ENCODE measurements at regions not wholly inside any gene's neighbourhood (a gene's known extent, or its start where the extent isn't known, plus 50 kb on each side); places are given as distances from the start of the nearest gene placed in this dataset.
"Not testable (repeated sequence)": the region's sequence is repeated elsewhere in the genome, so short reads cannot be mapped to it uniquely, and the experiment has no call there.

GRCh38 chr4:97081951-97082350, 1061.3 kb downstream of the STPG2 start:
- Histone ChIP-seq H3K4me1 (ENCODE audit: control insufficient read depth, low read depth, low read length) (no peaks in the 10 kb centered on the region), H4K8ac (ENCODE audit: low read depth, low read length) (no peak overlapping the region), H2BK120ac (ENCODE audit: low read depth, low read length) (no peak overlapping the region), H3K4me3 (ENCODE audit: low read length) (no peak overlapping the region), H3K9ac (ENCODE audit: low read length) (no peak overlapping the region), H3K79me1 (ENCODE audit: low read length) (no peaks in the 10 kb centered on the region), H2AK5ac (ENCODE audit: low read length) (no peak overlapping the region), H3K4ac (ENCODE audit: low read depth, low read length) (no peak overlapping the region), H2BK15ac (replicated peaks; ENCODE audit: low read depth) (no peak overlapping the region), H3K27me3 (ENCODE audit: insufficient read depth, low read length, poor library complexity) (no peaks in the 10 kb centered on the region), H4K5ac (ENCODE audit: low read length) (no peak overlapping the region), H3K79me2 (ENCODE audit: control insufficient read depth, insufficient read depth, low read length) (no peaks in the 10 kb centered on the region), H3K23ac (ENCODE audit: low read length) (no peak overlapping the region), H3K4me2 (ENCODE audit: low read length) (no peak overlapping the region), H2BK5ac (ENCODE audit: low read length) (no peak overlapping the region), H3K36me3 (ENCODE audit: control insufficient read depth, insufficient read depth, low read length) (no peaks in the 10 kb centered on the region), H3K27ac (ENCODE audit: low read depth, low read length) (no peak overlapping the region), H3K56ac (ENCODE audit: low read length) (no peak overlapping the region), H3K18ac (ENCODE audit: low read length) (no peak overlapping the region)
- no peak for DNase-seq

GRCh38 chr4:97097036-97097435, 1046.2 kb downstream of the STPG2 start:
- not testable (repeated sequence) for H3K27me3 ChIP-seq (ENCODE audit: insufficient read depth, low read length, poor library complexity); H2BK120ac ChIP-seq (ENCODE audit: low read depth, low read length); H3K4me1 ChIP-seq (ENCODE audit: control insufficient read depth, low read depth, low read length); H3K18ac ChIP-seq (ENCODE audit: low read length); H2AK5ac ChIP-seq (ENCODE audit: low read length); H3K23ac ChIP-seq (ENCODE audit: low read length); H2BK5ac ChIP-seq (ENCODE audit: low read length); H3K79me2 ChIP-seq (ENCODE audit: control insufficient read depth, insufficient read depth, low read length); H3K27ac ChIP-seq (ENCODE audit: low read depth, low read length); H3K79me1 ChIP-seq (ENCODE audit: low read length); H3K4me3 ChIP-seq (ENCODE audit: low read length); H4K8ac ChIP-seq (ENCODE audit: low read depth, low read length); H3K4ac ChIP-seq (ENCODE audit: low read depth, low read length); H4K5ac ChIP-seq (ENCODE audit: low read length); H3K36me3 ChIP-seq (ENCODE audit: control insufficient read depth, insufficient read depth, low read length); H2BK15ac ChIP-seq (replicated peaks; ENCODE audit: low read depth); H3K56ac ChIP-seq (ENCODE audit: low read length); H3K4me2 ChIP-seq (ENCODE audit: low read length); H3K9ac ChIP-seq (ENCODE audit: low read length)
- peak; percentile 75 for DNase-seq
- no CpG with 5 or more reads among the region's 6 CpGs for WGBS (ENCODE audit: extremely low coverage, insufficient coverage, low lambda C conversion rate)

- not testable (repeated sequence) for H3K79me1 ChIP-seq (ENCODE audit: low read length); H3K36me3 ChIP-seq (ENCODE audit: control insufficient read depth, insufficient read depth, low read length); H2AK5ac ChIP-seq (ENCODE audit: low read length); H3K4me2 ChIP-seq (ENCODE audit: low read length); H3K18ac ChIP-seq (ENCODE audit: low read length); H3K27ac ChIP-seq (ENCODE audit: low read depth, low read length); H3K4ac ChIP-seq (ENCODE audit: low read depth, low read length); H4K5ac ChIP-seq (ENCODE audit: low read length); H3K4me1 ChIP-seq (ENCODE audit: control insufficient read depth, low read depth, low read length); H3K23ac ChIP-seq (ENCODE audit: low read length); H4K8ac ChIP-seq (ENCODE audit: low read depth, low read length); H2BK5ac ChIP-seq (ENCODE audit: low read length); H3K9ac ChIP-seq (ENCODE audit: low read length); H2BK120ac ChIP-seq (ENCODE audit: low read depth, low read length); DNase-seq; H3K27me3 ChIP-seq (ENCODE audit: insufficient read depth, low read length, poor library complexity); H3K79me2 ChIP-seq (ENCODE audit: control insufficient read depth, insufficient read depth, low read length); H3K56ac ChIP-seq (ENCODE audit: low read length); H3K4me3 ChIP-seq (ENCODE audit: low read length); H2BK15ac ChIP-seq (replicated peaks; ENCODE audit: low read depth)
- no CpG with 5 or more reads among the region's 7 CpGs for WGBS (ENCODE audit: extremely low coverage, insufficient coverage, low lambda C conversion rate)
Observed at GRCh38 chr4:97101171-97101570, 1042.1 kb downstream of the STPG2 start.

- H3K27me3 ChIP-seq (ENCODE audit: insufficient read depth, low read length, poor library complexity) = no peaks in the 10 kb centered on the region
- H3K36me3 ChIP-seq (ENCODE audit: control insufficient read depth, insufficient read depth, low read length) = no peaks in the 10 kb centered on the region
- H3K27ac ChIP-seq (ENCODE audit: low read depth, low read length) = no peak overlapping the region
- no peak for DNase-seq
- WGBS (ENCODE audit: extremely low coverage, insufficient coverage, low lambda C conversion rate) = no CpG with 5 or more reads among the region's 2 CpGs
- H3K79me2 ChIP-seq (ENCODE audit: control insufficient read depth, insufficient read depth, low read length) = no peaks in the 10 kb centered on the region
- H3K18ac ChIP-seq (ENCODE audit: low read length) = peak overlapping the region; percentile 14
- no peak overlapping the region for H2BK5ac ChIP-seq (ENCODE audit: low read length)
- no peak overlapping the region for H3K4me2 ChIP-seq (ENCODE audit: low read length)
- H2BK120ac ChIP-seq (ENCODE audit: low read depth, low read length) = no peak overlapping the region
- H3K4me1 ChIP-seq (ENCODE audit: control insufficient read depth, low read depth, low read length) = no peaks in the 10 kb centered on the region
- H4K5ac ChIP-seq (ENCODE audit: low read length) = no peak overlapping the region
- no peak overlapping the region for H2AK5ac ChIP-seq (ENCODE audit: low read length)
- H3K4ac ChIP-seq (ENCODE audit: low read depth, low read length) = no peak overlapping the region
- H3K79me1 ChIP-seq (ENCODE audit: low read length) = no peaks in the 10 kb centered on the region
- H4K8ac ChIP-seq (ENCODE audit: low read depth, low read length) = no peak overlapping the region
- H3K56ac ChIP-seq (ENCODE audit: low read length) = no peak overlapping the region
- H2BK15ac ChIP-seq (replicated peaks; ENCODE audit: low read depth) = no peak overlapping the region
- H3K4me3 ChIP-seq (ENCODE audit: low read length) = no peak overlapping the region
- H3K9ac ChIP-seq (ENCODE audit: low read length) = no peak overlapping the region
- no peak overlapping the region for H3K23ac ChIP-seq (ENCODE audit: low read length)
Observed at GRCh38 chr4:97103252-97103651, 1040.0 kb downstream of the STPG2 start.

- no peak overlapping the region for H3K9ac ChIP-seq (ENCODE audit: low read length)
- H2BK15ac ChIP-seq (replicated peaks; ENCODE audit: low read depth) = no peak overlapping the region
- no peak overlapping the region for H2AK5ac ChIP-seq (ENCODE audit: low read length)
- H3K36me3 ChIP-seq (ENCODE audit: control insufficient read depth, insufficient read depth, low read length) = no peaks in the 10 kb centered on the region
- H3K23ac ChIP-seq (ENCODE audit: low read length) = no peak overlapping the region
- H4K8ac ChIP-seq (ENCODE audit: low read depth, low read length) = no peak overlapping the region
- no peak overlapping the region for H3K27ac ChIP-seq (ENCODE audit: low read depth, low read length)
- H3K4ac ChIP-seq (ENCODE audit: low read depth, low read length) = no peak overlapping the region
- no peaks in the 10 kb centered on the region for H3K27me3 ChIP-seq (ENCODE audit: insufficient read depth, low read length, poor library complexity)
- H3K79me2 ChIP-seq (ENCODE audit: control insufficient read depth, insufficient read depth, low read length) = no peaks in the 10 kb centered on the region
- WGBS (ENCODE audit: extremely low coverage, insufficient coverage, low lambda C conversion rate) = no CpG with 5 or more reads among the region's 2 CpGs
- H2BK5ac ChIP-seq (ENCODE audit: low read length) = no peak overlapping the region
- DNase-seq = no peak
- no peak overlapping the region for H3K4me2 ChIP-seq (ENCODE audit: low read length)
- H3K56ac ChIP-seq (ENCODE audit: low read length) = no peak overlapping the region
- no peaks in the 10 kb centered on the region for H3K4me1 ChIP-seq (ENCODE audit: control insufficient read depth, low read depth, low read length)
- H2BK120ac ChIP-seq (ENCODE audit: low read depth, low read length) = no peak overlapping the region
- H3K79me1 ChIP-seq (ENCODE audit: low read length) = no peaks in the 10 kb centered on the region
- no peak overlapping the region for H3K4me3 ChIP-seq (ENCODE audit: low read length)
- no peak overlapping the region for H4K5ac ChIP-seq (ENCODE audit: low read length)
- no peak overlapping the region for H3K18ac ChIP-seq (ENCODE audit: low read length)
Observed at GRCh38 chr4:97104006-97104405, 1039.3 kb downstream of the STPG2 start.

- H4K8ac ChIP-seq (ENCODE audit: low read depth, low read length) = no peak overlapping the region
- no peak overlapping the region for H2AK5ac ChIP-seq (ENCODE audit: low read length)
- no peak overlapping the region for H4K5ac ChIP-seq (ENCODE audit: low read length)
- no peak overlapping the region for H2BK15ac ChIP-seq (replicated peaks; ENCODE audit: low read depth)
- no CpG with 5 or more reads among the region's 3 CpGs for WGBS (ENCODE audit: extremely low coverage, insufficient coverage, low lambda C conversion rate)
- no peaks in the 10 kb centered on the region for H3K79me2 ChIP-seq (ENCODE audit: control insufficient read depth, insufficient read depth, low read length)
- H3K4ac ChIP-seq (ENCODE audit: low read depth, low read length) = no peak overlapping the region
- no peak for DNase-seq
- H3K18ac ChIP-seq (ENCODE audit: low read length) = no peak overlapping the region
- no peak overlapping the region for H3K4me2 ChIP-seq (ENCODE audit: low read length)
- no peaks in the 10 kb centered on the region for H3K79me1 ChIP-seq (ENCODE audit: low read length)
- H3K23ac ChIP-seq (ENCODE audit: low read length) = no peak overlapping the region
- no peaks in the 10 kb centered on the region for H3K27me3 ChIP-seq (ENCODE audit: insufficient read depth, low read length, poor library complexity)
- H2BK120ac ChIP-seq (ENCODE audit: low read depth, low read length) = no peak overlapping the region
- H3K4me1 ChIP-seq (ENCODE audit: control insufficient read depth, low read depth, low read length) = no peaks in the 10 kb centered on the region
- no peak overlapping the region for H3K9ac ChIP-seq (ENCODE audit: low read length)
- H3K27ac ChIP-seq (ENCODE audit: low read depth, low read length) = no peak overlapping the region
- no peaks in the 10 kb centered on the region for H3K36me3 ChIP-seq (ENCODE audit: control insufficient read depth, insufficient read depth, low read length)
- no peak overlapping the region for H3K56ac ChIP-seq (ENCODE audit: low read length)
- no peak overlapping the region for H2BK5ac ChIP-seq (ENCODE audit: low read length)
- H3K4me3 ChIP-seq (ENCODE audit: low read length) = no peak overlapping the region
Observed at GRCh38 chr4:97104666-97105065, 1038.6 kb downstream of the STPG2 start.
